ENCODE measurements at regions not wholly inside any gene's neighbourhood (a gene's known extent, or its start where the extent isn't known, plus 50 kb on each side); places are given as distances from the start of the nearest gene placed in this dataset.

DNA sequence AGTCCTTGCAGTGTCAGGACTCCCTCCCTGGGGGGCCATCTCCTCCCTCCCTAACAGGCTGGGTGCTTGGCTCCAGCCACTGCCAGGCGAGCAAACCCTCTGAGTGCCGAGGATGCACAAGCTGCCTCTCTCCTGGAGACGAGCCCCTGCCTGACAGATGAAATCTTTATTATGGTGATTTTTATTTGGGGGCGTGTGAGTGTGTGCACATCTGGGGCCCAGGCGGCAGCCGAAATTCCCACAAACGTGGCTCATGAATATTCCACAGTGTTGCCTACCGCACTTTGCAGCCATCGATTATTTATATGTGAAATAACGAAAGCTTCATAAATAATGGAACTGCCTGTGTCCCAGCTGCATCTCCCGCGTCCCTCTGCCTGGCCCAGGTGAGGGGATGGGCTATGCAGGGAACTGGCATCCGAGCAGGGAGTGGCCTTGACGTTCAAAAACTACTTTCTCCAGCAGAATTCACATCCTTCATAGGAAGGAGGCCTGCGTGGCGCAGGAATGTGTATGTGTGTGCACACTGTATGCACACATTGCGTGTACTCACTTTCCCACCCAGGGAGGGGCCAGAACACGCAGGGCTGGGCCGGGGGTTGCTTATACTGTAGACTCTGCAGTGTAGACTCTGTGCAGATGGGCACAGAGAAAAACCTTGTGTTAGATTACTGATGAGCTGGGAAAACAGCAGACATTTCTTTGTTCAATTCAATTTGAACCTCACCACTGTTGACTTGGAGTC lies 73.1 kb downstream of the UBIAD1 start:
- Histone ChIP-seq H2AFZ (ENCODE audit: low read depth, low read length) (no peak overlapping the region), H3K27ac (ENCODE audit: insufficient read depth, low read depth, low read length) (no peak overlapping the region), H4K20me1 (replicated peaks; ENCODE audit: control insufficient read depth, extremely low read depth, insufficient read depth, low read length) (no peaks in the 10 kb centered on the region), H3K27me3 (ENCODE audit: control insufficient read depth in 2 of 2, insufficient read depth in 2 of 2, low read length in 2 of 2) (peaks cover 0 to 3% of the 10 kb centered on the region in 2 experiments), H3K79me2 (ENCODE audit: control insufficient read depth, insufficient read depth, low read length) (no peaks in the 10 kb centered on the region), H3K9me3 (replicated peaks; ENCODE audit: control insufficient read depth, insufficient read depth, low read length) (no peaks in the 10 kb centered on the region), H3K4me2 (ENCODE audit: insufficient read depth, low read length) (no peak overlapping the region), H3K9ac (replicated peaks; ENCODE audit: extremely low read depth, insufficient read depth, low read length) (no peak overlapping the region), H3K4me1 (ENCODE audit: control insufficient read depth, extremely low read depth, insufficient read depth, low read length) (no peaks in the 10 kb centered on the region), H3K36me3 (ENCODE audit: control insufficient read depth in 2 of 2, extremely low read depth in 1 of 2, insufficient read depth in 2 of 2, low read length in 2 of 2) (no peaks in the 10 kb centered on the region), H3K9me1 (replicated peaks; ENCODE audit: control insufficient read depth, extremely low read depth, insufficient read depth, low read length) (no peaks in the 10 kb centered on the region), H3K4me3 (replicated peaks in 1 of 3; ENCODE audit: insufficient read depth in 1 of 3, low read depth in 1 of 3, low read length in 3 of 3) (no peak overlapping the region)
- CTCF ChIA-PET: interaction anchor here (1.2 kb wide), 2 partner anchors 10 to 295 kb away, joined by 3 read pairs; no protein-coding TSS in a partner anchor
- dilution Hi-C loops (cut with MboI; ENCODE audit: extremely low pct_ligation_motif_present, low sequenced_read_pairs): no loop called here
- TF ChIP-seq, protein P1, sequence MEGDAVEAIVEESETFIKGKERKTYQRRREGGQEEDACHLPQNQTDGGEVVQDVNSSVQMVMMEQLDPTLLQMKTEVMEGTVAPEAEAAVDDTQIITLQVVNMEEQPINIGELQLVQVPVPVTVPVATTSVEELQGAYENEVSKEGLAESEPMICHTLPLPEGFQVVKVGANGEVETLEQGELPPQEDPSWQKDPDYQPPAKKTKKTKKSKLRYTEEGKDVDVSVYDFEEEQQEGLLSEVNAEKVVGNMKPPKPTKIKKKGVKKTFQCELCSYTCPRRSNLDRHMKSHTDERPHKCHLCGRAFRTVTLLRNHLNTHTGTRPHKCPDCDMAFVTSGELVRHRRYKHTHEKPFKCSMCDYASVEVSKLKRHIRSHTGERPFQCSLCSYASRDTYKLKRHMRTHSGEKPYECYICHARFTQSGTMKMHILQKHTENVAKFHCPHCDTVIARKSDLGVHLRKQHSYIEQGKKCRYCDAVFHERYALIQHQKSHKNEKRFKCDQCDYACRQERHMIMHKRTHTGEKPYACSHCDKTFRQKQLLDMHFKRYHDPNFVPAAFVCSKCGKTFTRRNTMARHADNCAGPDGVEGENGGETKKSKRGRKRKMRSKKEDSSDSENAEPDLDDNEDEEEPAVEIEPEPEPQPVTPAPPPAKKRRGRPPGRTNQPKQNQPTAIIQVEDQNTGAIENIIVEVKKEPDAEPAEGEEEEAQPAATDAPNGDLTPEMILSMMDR (IDR thresholded peaks at IDR 0.05; ENCODE audit: extremely low read depth in 1 of 2, insufficient read depth in 1 of 2, low read depth in 1 of 2, low read length in 2 of 2): no peak
- no peak for TF ChIP-seq JUN (IDR thresholded peaks at IDR 0.05; ENCODE audit: borderline replicate concordance, insufficient read depth, insufficient read length, low read depth)
- TF ChIP-seq EZH2 (IDR thresholded peaks at IDR 0.05; ENCODE audit: borderline replicate concordance, low read depth, low read length, severe bottlenecking): no peak
- TF ChIP-seq GATA2 (IDR thresholded peaks at IDR 0.05; ENCODE audit: insufficient read depth, insufficient read length, low read depth, low read length): no peak
- TF ChIP-seq, protein P2, sequence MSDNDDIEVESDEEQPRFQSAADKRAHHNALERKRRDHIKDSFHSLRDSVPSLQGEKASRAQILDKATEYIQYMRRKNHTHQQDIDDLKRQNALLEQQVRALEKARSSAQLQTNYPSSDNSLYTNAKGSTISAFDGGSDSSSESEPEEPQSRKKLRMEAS (IDR thresholded peaks at IDR 0.05; ENCODE audit: insufficient read depth, insufficient read length): no peak
- TF ChIP-seq MYC (IDR thresholded peaks at IDR 0.05; ENCODE audit: low read depth, low read length): no peak
- TF ChIP-seq POLR2A (IDR thresholded peaks at IDR 0.05; ENCODE audit: low read depth, low read length): no peak
- no peak for TF ChIP-seq FOS (IDR thresholded peaks at IDR 0.05; ENCODE audit: borderline replicate concordance, insufficient read depth, low read length)
- TF ChIP-seq POLR2AphosphoS5 (IDR thresholded peaks at IDR 0.05; ENCODE audit: insufficient read depth, low read depth, low read length): no peak
- no peak for DNase-seq (ENCODE audit: low read depth, low spot score)
- FAIRE-seq: no peak
- BruUV-seq (replicated peaks): no TSS peak
- POLR2A ChIA-PET: no interaction called here
- intact Hi-C loops (cut with micrococcal nuclease): no loop called here

All from endothelial cell of umbilical vein (primary cell).